Spleen (tissue), 11 donors: ENCODE measurements at regions not wholly inside any gene's neighbourhood (a gene's known extent, or its start where the extent isn't known, plus 50 kb on each side); places are given as distances from the start of the nearest gene placed in this dataset.
A peak's percentile ranks its signal among the peaks of the same experiment; 100 is the strongest.

Experiments used
- DNase-seq: peaks from one replicate; pipeline ENCODE4 v3.0.0-alpha.2; 2020
- H3K27ac ChIP-seq, 8 donors: fragments of 200-600 bp; sonication (generic) in 7 of 8; 1 replicate in 4 of 8; 2 replicates in 4 of 8; pipeline versions ENCODE4 v1.5.0 to v1.8.0; 2016 to 2021; ENCODE audit warnings: inconsistent platforms in 4 of 8, mild to moderate bottlenecking in 4 of 8, moderate library complexity in 1 of 8
- H3K27me3 ChIP-seq, 7 donors: fragments of 200-600 bp; sonication (generic) in 6 of 7; replicated peaks in 1 of 7; 1 replicate in 4 of 7; 2 replicates in 3 of 7; pipeline versions ENCODE4 v1.5.0 to v1.8.0; 2016 to 2021; ENCODE audit warnings: inconsistent platforms in 3 of 7, mild to moderate bottlenecking in 1 of 7
- H3K36me3 ChIP-seq, 6 donors: fragments of 200-600 bp; sonication (generic) in 5 of 6; 1 replicate in 4 of 6; 2 replicates in 2 of 6; pipeline versions ENCODE4 v1.5.0 to v1.8.0; 2016 to 2021; ENCODE audit warnings: inconsistent platforms in 2 of 6
- H3K4me1 ChIP-seq, 6 donors: fragments of 200-600 bp; sonication (generic) in 5 of 6; 1 replicate in 3 of 6; 2 replicates in 3 of 6; pipeline versions ENCODE4 v1.5.0 to v1.8.0; 2016 to 2021; ENCODE audit warnings: inconsistent platforms in 3 of 6
- H3K4me3 ChIP-seq, 8 donors: fragments of 200-600 bp; sonication (generic) in 7 of 8; 1 replicate in 4 of 8; 2 replicates in 4 of 8; pipeline versions ENCODE4 v1.5.0 to v1.8.0; 2016 to 2021; ENCODE audit warnings: inconsistent platforms in 4 of 8, mild to moderate bottlenecking in 4 of 8, moderate library complexity in 2 of 8
- H3K9me3 ChIP-seq, 8 donors: fragments of 200-600 bp; sonication (generic) in 7 of 8; 1 replicate in 4 of 8; 2 replicates in 4 of 8; pipeline versions ENCODE4 v1.5.0 to v1.8.0; 2016 to 2021; ENCODE audit warnings: inconsistent platforms in 4 of 8
- CTCF ChIP-seq, 11 experiments: fragments of 200-600 bp in 7 of 11; fragments of 450-650 bp in 4 of 11; sonication (generic) in 4 of 11; IDR thresholded peaks in 8 of 11; conservative IDR thresholded peaks in 3 of 11; 1 replicate in 7 of 11; 2 replicates in 4 of 11; pipeline versions ENCODE4 v1.4.0 to v1.8.0; 2016 to 2021; ENCODE audit warnings: antibody characterized with exemption in 11 of 11, inconsistent platforms in 4 of 11, mild to moderate bottlenecking in 1 of 11
- POLR2A ChIP-seq, 3 donors: fragments of 450-650 bp; IDR thresholded peaks; one replicate each; pipeline ENCODE4 v1.5.1; 2017; ENCODE audit warnings: antibody characterized with exemption in 3 of 3, mild to moderate bottlenecking in 1 of 3
- POLR2AphosphoS5 ChIP-seq, 3 donors: sonication (generic); formaldehyde crosslinking; IDR thresholded peaks; one replicate each; pipeline ENCODE4 v1.5.1; 2017; ENCODE audit warnings: antibody characterized with exemption in 3 of 3
- WGBS, 5 donors: extraction: QIAGEN DNeasy Blood & Tissue Kit in 3 of 5; methylation state at CpG; one replicate each; pipeline versions ENCODE4 v1.1.5 to v1.1.7; 2013 to 2018; 5-methylcytosine and 5-hydroxymethylcytosine counted together
- intact Hi-C: fragments of 100-400 bp; cut with DNase I; formaldehyde crosslinking; loops from one replicate; pipeline ENCODE4 v1.15.0; 2023; ENCODE audit warnings: low total_unique reads
- donor health status: healthy with polysubstance abuse.
- donor health status: DM: no; HTN: no; CAD: no; lungs with moderate emphysema.
- donor health status: DM: no; HTN: no; CAD: no.
- donor health status: Bipolar disorder and iron deficiency.
- donor health status: healthy.
- donor health status: DM: no; HTN: no; CAD: no.
- donor health status: DM: yes; HTN: yes; CAD: no.

GRCh38 chr10:78749898-78750297 lies 318.9 kb upstream of the ZMIZ1 start:
- intact Hi-C loops, result no loop called here
- 74 to 100% (median 85%) methylated on average over 1 of the region's 1 CpG for WGBS, 5 donors
- TF ChIP-seq POLR2A (IDR thresholded peaks at IDR 0.05) (no peak), CTCF (IDR thresholded peaks at IDR 0.05 in 8 of 11, conservative IDR thresholded peaks at IDR 0.05 in 3 of 11) (no peak), POLR2AphosphoS5 (IDR thresholded peaks at IDR 0.05) (no peak)

GRCh38 chr10:78750418-78750817 lies 318.3 kb upstream of the ZMIZ1 start:
- Histone ChIP-seq H3K9me3 (no peaks in the 10 kb centered on the region), H3K27me3 (peaks cover 0 to 26% (median 0%) of the 10 kb centered on the region in 7 donors), H3K4me3 (no peak overlapping the region), H3K27ac (no peak overlapping the region), H3K36me3 (no peaks in the 10 kb centered on the region), H3K4me1 (peaks cover 0 to 23% (median 9%) of the 10 kb centered on the region in 6 donors)
- TF ChIP-seq POLR2A (IDR thresholded peaks at IDR 0.05) (no peak), CTCF (IDR thresholded peaks at IDR 0.05 in 8 of 11, conservative IDR thresholded peaks at IDR 0.05 in 3 of 11) (no peak), POLR2AphosphoS5 (IDR thresholded peaks at IDR 0.05) (no peak)
- DNase-seq, result no peak
- intact Hi-C loops, result no loop called here
- 69 to 85% (median 84%) methylated on average over 5 of the region's 5 CpGs for WGBS, 5 donors

More at GRCh38 chr10:78749898-78750297, 318.9 kb upstream of the ZMIZ1 start:
- DNase-seq, result no peak
- Histone ChIP-seq H3K4me3 (no peak overlapping the region), H3K4me1 (peaks cover 0 to 23% (median 14%) of the 10 kb centered on the region in 6 donors), H3K27me3 (peaks cover 0 to 23% (median 0%) of the 10 kb centered on the region in 7 donors), H3K9me3 (no peaks in the 10 kb centered on the region), H3K36me3 (no peaks in the 10 kb centered on the region), H3K27ac (no peak overlapping the region)

GRCh38 chr10:78751716-78752115 lies 317.1 kb upstream of the ZMIZ1 start:
- 87 to 95% (median 90%) methylated on average over 9 of the region's 9 CpGs for WGBS, 5 donors
- H3K27me3 ChIP-seq, result peaks cover 0 to 33% (median 0%) of the 10 kb centered on the region in 7 donors
- DNase-seq, result peak; percentile 41
- no peak overlapping the region for H3K27ac ChIP-seq
- H3K4me3 ChIP-seq, result no peak overlapping the region
- TF ChIP-seq POLR2A (IDR thresholded peaks at IDR 0.05) (no peak), POLR2AphosphoS5 (IDR thresholded peaks at IDR 0.05) (no peak), CTCF (IDR thresholded peaks at IDR 0.05 in 8 of 11, conservative IDR thresholded peaks at IDR 0.05 in 3 of 11) (no peak)
- H3K4me1 ChIP-seq, result peaks cover 0 to 30% (median 14%) of the 10 kb centered on the region in 6 donors
- no peaks in the 10 kb centered on the region for H3K36me3 ChIP-seq
- intact Hi-C loops, result no loop called here
- no peaks in the 10 kb centered on the region for H3K9me3 ChIP-seq

- H3K36me3 ChIP-seq, result no peaks in the 10 kb centered on the region
- H3K4me1 ChIP-seq, result peaks cover 0 to 36% (median 18%) of the 10 kb centered on the region in 6 donors
- no peaks in the 10 kb centered on the region for H3K9me3 ChIP-seq
- H3K27me3 ChIP-seq, result peaks cover 0 to 34% (median 0%) of the 10 kb centered on the region in 7 donors
- WGBS, 5 donors, result 52 to 81% (median 60%) methylated on average over 3 of the region's 3 CpGs
- no peak overlapping the region for H3K4me3 ChIP-seq
- DNase-seq, result peak; percentile 49
- intact Hi-C loops, result no loop called here
- TF ChIP-seq POLR2AphosphoS5 (IDR thresholded peaks at IDR 0.05) (no peak), POLR2A (IDR thresholded peaks at IDR 0.05) (no peak), CTCF (IDR thresholded peaks at IDR 0.05 in 8 of 11, conservative IDR thresholded peaks at IDR 0.05 in 3 of 11) (no peak)
- H3K27ac ChIP-seq, result no peak overlapping the region
Measured at GRCh38 chr10:78752221-78752620, 316.5 kb upstream of the ZMIZ1 start.
